SJCRH30 (cell line): ENCODE measurements at regions not wholly inside any gene's neighbourhood (a gene's known extent, or its start where the extent isn't known, plus 50 kb on each side); places are given as distances from the start of the nearest gene placed in this dataset.
"Not testable (repeated sequence)": the region's sequence is repeated elsewhere in the genome, so short reads cannot be mapped to it uniquely, and the experiment has no call there.

Experiments
- DNase-seq, 2 experiments: peaks; one replicate each; pipeline ENCODE4 v3.0.0-alpha.2; 2015 to 2020
- H3K27ac ChIP-seq: fragments of 250-450 bp; sonication (Bioruptor Pico); 2 replicates; pipeline ENCODE4 v1.5.1; 2020; ENCODE audit warnings: mild to moderate bottlenecking, moderate library complexity
- H3K27me3 ChIP-seq: fragments of 250-450 bp; sonication (Bioruptor Pico); 2 replicates; pipeline ENCODE4 v1.5.1; 2020; ENCODE audit warnings: mild to moderate bottlenecking, moderate library complexity
- H3K36me3 ChIP-seq: fragments of 250-450 bp; sonication (Bioruptor Pico); 2 replicates; pipeline ENCODE4 v1.5.1; 2020; ENCODE audit warnings: mild to moderate bottlenecking, moderate library complexity
- H3K4me1 ChIP-seq: fragments of 250-450 bp; sonication (Bioruptor Pico); 2 replicates; pipeline ENCODE4 v1.5.1; 2020; ENCODE audit warnings: mild to moderate bottlenecking, moderate library complexity
- H3K4me3 ChIP-seq: fragments of 250-450 bp; sonication (Bioruptor Pico); 2 replicates; pipeline ENCODE4 v1.5.1; 2020; ENCODE audit warnings: mild to moderate bottlenecking, moderate library complexity
- H3K9me3 ChIP-seq: fragments of 250-450 bp; sonication (Bioruptor Pico); replicated peaks from 2 replicates; pipeline ENCODE4 v1.5.1; 2020; ENCODE audit warnings: mild to moderate bottlenecking, moderate library complexity

GRCh38 chr3:56932866-56933265 lies 127.6 kb upstream of the SPATA12 start:
- Histone ChIP-seq H3K36me3 (no peaks in the 10 kb centered on the region), H3K27ac (no peak overlapping the region), H3K27me3 (no peaks in the 10 kb centered on the region), H3K4me3 (no peak overlapping the region), H3K4me1 (peaks cover 22% of the 10 kb centered on the region), H3K9me3 (peaks cover 11% of the 10 kb centered on the region; the same call in 1 of the 2 replicates)
- DNase-seq: no peak

DNA sequence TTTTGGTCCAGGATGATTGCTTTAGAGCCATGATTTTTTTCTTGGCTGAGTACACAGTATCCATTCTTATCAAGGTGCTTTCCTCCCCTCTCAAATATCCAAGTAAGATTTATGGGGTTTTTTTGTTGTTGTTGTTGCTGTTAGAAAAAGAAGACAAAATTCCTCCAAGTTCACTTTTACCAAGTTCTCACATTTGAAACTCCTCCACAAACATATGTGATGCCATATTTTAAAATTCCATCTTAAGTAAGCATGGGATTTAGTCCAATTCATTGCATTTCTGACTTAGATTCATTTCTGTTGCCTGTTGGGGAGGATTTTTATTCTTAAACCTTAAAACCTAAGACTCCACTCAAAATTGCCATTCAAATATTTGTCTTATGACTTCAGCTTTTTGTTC lies 128.6 kb upstream of the SPATA12 start:
- Histone ChIP-seq H3K4me1 (peaks cover 29% of the 10 kb centered on the region), H3K27ac (no peak overlapping the region)
- no peak for DNase-seq

DNA sequence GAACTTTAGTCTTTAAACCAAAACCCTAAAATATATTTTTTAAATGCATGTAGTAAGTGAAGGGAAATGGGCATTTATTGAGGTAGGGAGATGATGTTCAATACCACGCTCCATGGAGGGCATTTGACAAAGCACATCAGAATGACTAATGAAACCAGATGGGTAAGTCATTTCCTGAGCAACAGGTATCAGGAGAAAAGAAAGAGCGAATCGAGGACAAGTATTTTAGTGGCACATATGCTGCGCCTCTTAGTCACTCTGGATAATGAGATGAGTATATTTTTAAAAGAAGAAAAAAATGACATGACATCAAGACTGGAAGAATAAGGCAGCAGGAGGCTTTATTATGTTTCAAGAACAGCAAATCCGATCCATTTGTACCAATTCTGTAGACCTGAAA lies 129.0 kb upstream of the ARHGEF3 start:
- H3K4me3 ChIP-seq: no peak overlapping the region
- H3K27ac ChIP-seq: no peak overlapping the region
- no peaks in the 10 kb centered on the region for H3K27me3 ChIP-seq
- DNase-seq: no peak
- peaks cover 11% of the 10 kb centered on the region; the same call in 1 of the 2 replicates for H3K9me3 ChIP-seq
- H3K4me1 ChIP-seq: peaks cover 36% of the 10 kb centered on the region
- H3K36me3 ChIP-seq: no peaks in the 10 kb centered on the region

More for the DNA sequence above, 128.6 kb upstream of the SPATA12 start:
- Histone ChIP-seq H3K4me3 (no peak overlapping the region), H3K27me3 (no peaks in the 10 kb centered on the region), H3K36me3 (no peaks in the 10 kb centered on the region), H3K9me3 (peaks cover 11% of the 10 kb centered on the region; the same call in 1 of the 2 replicates)

GRCh38 chr3:56929809-56930615 lies 128.3 kb upstream of the ARHGEF3 start:
- H3K4me3 ChIP-seq: no peak overlapping the region
- peaks cover 11% of the 10 kb centered on the region; the same call in 1 of the 2 replicates for H3K9me3 ChIP-seq
- no peak for DNase-seq
- peaks cover 36% of the 10 kb centered on the region for H3K4me1 ChIP-seq
- H3K27ac ChIP-seq: no peak overlapping the region
- no peaks in the 10 kb centered on the region for H3K27me3 ChIP-seq
- H3K36me3 ChIP-seq: no peaks in the 10 kb centered on the region

DNA sequence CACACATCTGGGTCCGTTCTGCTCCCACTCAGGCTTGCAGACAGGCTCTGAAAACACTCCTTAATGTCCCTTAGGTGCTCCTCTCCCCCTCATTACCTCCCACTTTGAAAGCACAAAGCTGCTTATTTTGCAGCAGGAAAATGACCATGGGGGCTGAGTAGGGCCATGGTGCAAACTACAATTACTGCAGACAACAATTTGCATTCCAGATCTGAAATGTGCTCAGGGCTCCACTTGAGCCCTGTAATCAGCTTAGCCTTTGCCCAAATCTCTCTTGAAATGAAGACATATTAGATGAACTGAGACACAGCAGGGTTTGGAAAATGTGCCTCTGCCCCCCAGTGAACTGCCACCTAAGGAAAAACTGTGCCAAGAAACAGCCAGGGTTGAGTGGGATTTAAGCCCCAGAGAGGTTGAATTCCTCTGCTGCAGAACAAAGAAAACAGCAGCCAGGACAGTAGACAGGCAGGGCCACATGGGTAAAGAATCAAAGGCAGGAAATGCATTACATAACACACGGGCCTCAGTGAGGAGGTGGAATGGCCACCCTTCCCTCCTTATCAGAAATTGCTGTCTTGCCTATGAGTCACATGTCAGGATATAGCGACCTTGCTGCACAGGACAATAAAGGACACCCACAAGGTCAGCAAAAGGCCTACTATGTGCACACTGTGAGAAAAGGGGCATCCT lies 126.8 kb upstream of the ARHGEF3 start:
- Histone ChIP-seq H3K36me3 (no peaks in the 10 kb centered on the region), H3K9me3 (peaks cover 4% of the 10 kb centered on the region; the same call in 1 of the 2 replicates), H3K4me3 (no peak overlapping the region), H3K27ac (peak overlapping the region; percentile 17; the same call in 1 of the 2 replicates), H3K4me1 (peaks cover 36% of the 10 kb centered on the region), H3K27me3 (no peaks in the 10 kb centered on the region)
- peak; percentile 43 to 65 for DNase-seq

GRCh38 chr3:56927855-56928254 lies 126.1 kb upstream of the ARHGEF3 start:
- Histone ChIP-seq H3K4me3 (no peak overlapping the region), H3K4me1 (peaks cover 36% of the 10 kb centered on the region), H3K36me3 (no peaks in the 10 kb centered on the region)

DNA sequence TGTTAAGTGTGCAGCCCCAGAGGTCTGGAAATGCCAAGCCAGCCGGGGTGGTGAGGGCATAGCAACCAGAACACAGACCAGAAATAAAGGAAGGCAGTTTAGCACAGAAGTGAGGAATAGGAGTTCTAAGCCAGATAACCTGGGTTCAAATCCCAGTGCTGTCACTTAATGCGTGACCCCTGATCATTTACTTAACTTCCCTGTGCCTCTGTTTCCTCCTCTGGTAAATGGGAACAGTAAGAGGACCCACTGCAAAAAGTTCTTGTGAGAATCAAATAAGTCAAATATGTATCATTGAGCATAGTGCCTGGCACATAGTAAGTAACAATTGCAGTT lies 125.2 kb upstream of the ARHGEF3 start:
- Histone ChIP-seq H3K4me1 (peaks cover 36% of the 10 kb centered on the region), H3K27ac (peak overlapping the region; percentile 2; the same call in 1 of the 2 replicates), H3K36me3 (no peaks in the 10 kb centered on the region), H3K4me3 (no peak overlapping the region), H3K27me3 (no peaks in the 10 kb centered on the region), H3K9me3 (no peaks in the 10 kb centered on the region)
- no peak for DNase-seq

More at GRCh38 chr3:56927855-56928254, 126.1 kb upstream of the ARHGEF3 start:
- Histone ChIP-seq H3K27me3 (no peaks in the 10 kb centered on the region), H3K27ac (no peak overlapping the region; the same call in 1 of the 2 replicates), H3K9me3 (0 out of 2 replicates have a peak, but pooled peaks cover 4% of the 10 kb centered on the region)
- DNase-seq: no peak

DNA sequence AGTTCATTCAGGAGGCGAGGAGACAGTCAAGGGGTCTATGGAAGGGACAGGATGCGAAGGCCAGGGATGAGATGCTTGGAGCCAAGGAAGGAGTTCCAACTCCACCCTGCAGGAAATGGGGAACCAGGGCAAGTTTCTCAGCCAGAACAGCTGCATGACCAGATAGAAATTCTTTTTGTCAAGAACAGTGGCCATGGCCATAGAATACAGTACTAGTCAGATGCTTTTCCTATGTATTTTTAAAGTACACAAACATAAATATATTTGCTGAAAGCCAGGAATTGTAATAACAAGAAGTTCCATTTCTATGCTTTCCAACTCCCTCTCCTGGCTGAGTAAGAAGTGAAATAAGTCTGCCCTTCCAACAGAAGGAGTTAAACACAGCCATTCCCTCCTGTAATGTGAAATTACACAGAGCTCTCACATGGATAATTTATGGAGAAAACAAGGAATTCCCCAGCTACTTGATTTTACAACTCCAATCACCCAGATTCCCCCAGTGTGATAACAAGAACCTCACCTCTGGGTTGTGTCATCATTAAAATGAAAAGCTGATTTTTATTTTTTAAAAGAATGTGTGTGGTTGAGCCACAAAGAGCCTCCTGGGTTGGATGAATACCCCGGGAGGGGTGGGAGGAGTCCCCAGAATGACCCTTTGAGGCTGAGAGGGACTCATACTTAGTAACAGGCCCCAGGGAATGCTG lies 124.6 kb upstream of the ARHGEF3 start:
- Histone ChIP-seq H3K9me3 (no peaks in the 10 kb centered on the region), H3K27me3 (no peaks in the 10 kb centered on the region), H3K4me1 (peaks cover 36% of the 10 kb centered on the region), H3K36me3 (no peaks in the 10 kb centered on the region), H3K4me3 (no peak overlapping the region), H3K27ac (peak overlapping the region; percentile 2; the same call in 1 of the 2 replicates)
- peak; percentile 18 to 34 for DNase-seq

DNA sequence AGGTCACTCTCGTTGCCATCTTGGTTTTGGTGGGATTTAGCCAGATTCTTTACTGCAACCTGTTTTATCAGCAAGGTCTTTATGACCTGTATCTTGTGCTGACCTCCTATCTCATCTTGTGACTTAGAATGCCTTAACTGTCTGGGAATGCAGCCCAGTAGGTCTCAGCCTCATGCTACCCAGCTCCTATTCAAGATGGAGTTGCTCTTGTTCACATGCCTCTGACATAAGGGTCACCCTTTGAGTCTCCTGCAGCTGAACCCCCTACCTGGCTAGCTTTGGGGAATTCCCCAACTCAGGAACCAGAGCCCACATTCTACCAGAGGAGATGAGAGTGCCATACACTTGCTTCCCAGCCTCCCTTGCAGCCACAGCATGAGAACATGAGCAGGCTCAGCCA lies 123.0 kb upstream of the ARHGEF3 start:
- DNase-seq, H3K36me3 ChIP-seq, H3K9me3 ChIP-seq, H3K4me3 ChIP-seq, H3K27me3 ChIP-seq, H3K27ac ChIP-seq: not testable (repeated sequence)
- H3K4me1 ChIP-seq: peaks cover 30% of the 10 kb centered on the region

DNA sequence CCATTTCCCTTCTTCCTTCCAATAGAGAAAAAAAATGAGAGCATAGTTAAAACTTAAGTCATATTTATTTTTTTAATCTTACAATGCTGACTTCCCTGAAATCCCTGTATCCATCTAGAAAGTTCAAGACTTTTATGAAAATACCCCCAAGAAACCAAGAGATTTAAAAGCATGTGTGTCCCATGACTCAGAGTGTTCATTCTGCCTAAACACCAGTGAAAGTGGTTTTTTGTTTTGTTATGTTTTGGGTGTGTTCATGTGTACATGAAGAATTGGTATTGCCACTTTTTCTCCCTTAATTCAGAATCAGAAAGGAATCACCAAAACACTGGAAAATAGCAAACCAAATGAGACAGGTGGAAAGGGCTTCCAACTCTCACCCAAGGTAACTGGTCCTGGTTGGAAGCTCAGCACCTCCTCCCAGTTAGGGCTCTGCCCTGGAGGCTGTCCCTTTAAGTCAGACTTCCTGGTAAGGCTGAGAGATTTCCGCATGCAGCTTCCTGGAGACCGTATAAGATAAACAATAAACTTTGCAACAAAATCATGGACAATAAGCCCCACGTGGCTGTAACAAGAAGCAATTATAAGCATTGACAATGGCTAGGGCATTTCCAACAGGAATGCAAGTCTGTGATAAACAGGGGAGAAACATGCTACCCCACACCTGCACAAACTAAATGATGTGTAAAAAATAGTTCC lies 121.9 kb upstream of the ARHGEF3 start:
- Histone ChIP-seq H3K27ac (no peak overlapping the region), H3K4me1 (peaks cover 21% of the 10 kb centered on the region), H3K9me3 (no peaks in the 10 kb centered on the region), H3K27me3 (no peaks in the 10 kb centered on the region), H3K36me3 (no peaks in the 10 kb centered on the region), H3K4me3 (no peak overlapping the region)
- DNase-seq: peak; percentile 13 to 18

GRCh38 chr3:56921573-56922453 lies 120.1 kb upstream of the ARHGEF3 start:
- Histone ChIP-seq H3K9me3 (no peaks in the 10 kb centered on the region), H3K4me3 (no peak overlapping the region), H3K27me3 (no peaks in the 10 kb centered on the region), H3K4me1 (peaks cover 6% of the 10 kb centered on the region; the same call in 1 of the 2 replicates), H3K27ac (no peak overlapping the region), H3K36me3 (no peaks in the 10 kb centered on the region)
- DNase-seq: no peak

GRCh38 chr3:56919797-56920195 lies 118.0 kb upstream of the ARHGEF3 start:
- no peaks in the 10 kb centered on the region for H3K27me3 ChIP-seq
- H3K4me1 ChIP-seq: no peaks in the 10 kb centered on the region
- no peak overlapping the region for H3K27ac ChIP-seq
- H3K9me3 ChIP-seq: no peaks in the 10 kb centered on the region
- no peak overlapping the region for H3K4me3 ChIP-seq
- DNase-seq: no peak
- H3K36me3 ChIP-seq: no peaks in the 10 kb centered on the region

- Histone ChIP-seq H3K4me1 (no peaks in the 10 kb centered on the region), H3K4me3 (no peak overlapping the region), H3K36me3 (no peaks in the 10 kb centered on the region), H3K27me3 (no peaks in the 10 kb centered on the region), H3K27ac (no peak overlapping the region), H3K9me3 (no peaks in the 10 kb centered on the region)
- DNase-seq: no peak
Observed at GRCh38 chr3:56919137-56919796, 117.5 kb upstream of the ARHGEF3 start.
